ENCODE measurements at regions not wholly inside any gene's neighbourhood (a gene's known extent, or its start where the extent isn't known, plus 50 kb on each side); places are given as distances from the start of the nearest gene placed in this dataset.
"Not testable (repeated sequence)": the region's sequence is repeated elsewhere in the genome, so short reads cannot be mapped to it uniquely, and the experiment has no call there.

- DNase-seq: no peak
Measured at GRCh38 chr5:2817031-2817603, 65.6 kb upstream of the IRX2 start.

DNA sequence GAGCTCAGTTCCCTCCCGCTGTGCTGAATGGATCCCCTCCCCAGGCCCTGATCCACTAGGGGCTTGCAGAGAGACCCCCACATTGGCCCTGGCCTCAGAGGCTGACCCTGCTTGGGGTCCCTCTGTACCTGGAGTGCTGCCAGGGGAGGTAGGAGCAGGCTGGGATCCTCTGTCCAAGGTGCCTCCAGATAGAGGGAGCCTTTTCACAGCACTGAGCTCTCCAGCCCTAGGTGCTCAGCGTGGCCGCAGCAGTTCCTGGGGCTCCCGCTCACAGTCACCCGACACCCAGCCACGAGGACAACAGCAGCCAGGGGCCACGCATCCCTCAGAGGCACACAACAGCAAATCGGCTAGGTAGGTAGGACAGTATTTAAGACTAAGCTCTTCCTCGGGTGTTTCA is 62.2 kb upstream of the IRX2 start:
- no peak for DNase-seq

- no peak for DNase-seq
Measured at GRCh38 chr5:2810644-2811043, 59.2 kb upstream of the IRX2 start.

- not testable (repeated sequence) for DNase-seq
Measured at GRCh38 chr5:2807244-2807643, 55.8 kb upstream of the IRX2 start.

GRCh38 chr5:2806176-2806575 is 54.7 kb upstream of the IRX2 start:
- DNase-seq: no peak

DNA sequence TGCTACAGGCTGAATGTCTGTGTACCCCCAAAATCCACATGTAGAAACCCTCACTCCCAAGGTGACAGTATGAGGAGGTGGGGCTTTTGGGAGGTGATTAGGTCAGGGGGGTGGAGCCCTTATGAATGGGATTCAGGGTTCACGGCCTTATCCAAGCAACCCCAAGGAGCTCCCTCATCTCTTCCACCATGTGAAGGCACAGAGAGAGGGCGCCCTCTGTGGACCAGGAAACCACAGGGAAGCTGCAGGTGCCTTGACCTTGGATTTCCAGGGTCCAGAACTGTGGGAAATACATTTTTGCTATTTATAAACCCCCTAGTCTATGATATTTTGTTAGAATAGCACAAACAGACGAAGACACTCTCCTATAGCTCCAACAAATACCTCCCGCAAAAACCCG is 53.6 kb upstream of the IRX2 start:
- no peak for DNase-seq

DNA sequence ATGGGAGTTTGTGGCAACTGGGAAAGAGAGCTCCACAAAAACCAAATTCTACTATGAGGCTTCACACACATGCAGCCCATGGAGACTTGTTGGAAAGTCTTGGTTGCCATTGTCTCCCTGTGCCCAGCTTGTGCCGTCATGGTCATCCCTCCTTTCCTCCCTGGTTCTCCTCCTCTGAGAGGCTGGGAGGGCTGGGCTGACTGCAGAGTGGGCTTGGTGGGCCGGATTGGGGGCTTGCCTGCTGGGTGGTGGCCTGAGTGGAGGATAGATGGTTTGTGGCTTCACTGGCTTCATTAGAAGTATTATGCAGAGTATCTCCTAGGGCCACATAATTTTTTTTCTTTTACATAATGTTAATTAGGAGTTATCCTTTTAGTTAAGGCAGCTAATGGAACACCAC is 52.3 kb upstream of the IRX2 start:
- DNase-seq: no peak

DNA sequence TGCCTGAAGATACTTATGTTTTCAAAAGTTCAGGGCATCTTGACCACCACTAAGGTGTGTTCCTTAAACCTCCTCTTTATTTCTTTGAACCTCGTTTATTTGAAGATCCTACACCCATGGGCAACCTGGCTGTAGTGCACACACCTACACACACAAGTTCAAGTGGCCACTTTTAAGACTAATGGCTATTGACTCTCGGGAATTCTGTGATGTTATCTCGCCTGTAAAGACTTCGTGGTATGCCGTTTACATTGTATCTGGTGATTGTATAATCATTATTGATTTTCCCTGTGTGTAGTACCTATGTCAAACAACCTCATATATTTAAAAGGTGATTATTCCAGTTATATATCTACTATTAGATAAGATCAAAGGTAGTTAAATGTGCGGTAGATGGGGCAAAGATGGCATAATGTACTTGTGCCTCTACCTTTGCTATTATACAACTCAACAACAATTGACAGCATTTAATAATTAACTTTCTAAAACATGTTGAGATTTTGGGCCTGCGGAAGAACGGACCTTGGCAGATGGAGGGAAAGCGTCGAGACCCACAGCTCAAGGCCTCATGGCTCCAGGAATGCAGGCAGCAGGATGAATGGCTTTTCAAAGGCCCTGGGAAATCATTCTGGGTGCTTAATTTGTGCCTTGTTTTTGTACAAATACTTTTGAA is 51.4 kb upstream of the IRX2 start:
- no peak for DNase-seq

- DNase-seq: no peak
Measured at GRCh38 chr5:2801577-2802525, 50.4 kb upstream of the IRX2 start.
